ENCODE measurements at regions not wholly inside any gene's neighbourhood (a gene's known extent, or its start where the extent isn't known, plus 50 kb on each side); places are given as distances from the start of the nearest gene placed in this dataset.
A peak's percentile ranks its signal among the peaks of the same experiment; 100 is the strongest.

DNA sequence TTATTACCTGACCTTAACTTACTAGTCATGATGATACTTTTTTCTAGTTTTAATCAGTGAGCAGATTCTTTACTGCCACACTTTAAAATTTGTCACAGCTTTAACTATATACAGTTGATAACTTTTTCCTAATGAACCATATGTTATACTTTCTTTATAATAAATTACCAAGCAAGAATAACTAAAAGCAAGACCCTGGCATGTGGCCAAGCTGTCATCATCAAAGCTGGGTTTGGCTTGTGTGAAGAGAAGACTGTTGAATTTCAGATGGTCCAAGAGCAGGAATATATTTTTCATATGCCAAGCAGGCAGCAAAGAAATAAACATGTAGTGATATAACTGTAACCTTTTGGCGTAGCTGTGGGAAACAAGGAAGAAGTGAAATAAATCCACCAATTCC is 93.5 kb downstream of the PUS7L start:
- DNase-seq: no peak

DNA sequence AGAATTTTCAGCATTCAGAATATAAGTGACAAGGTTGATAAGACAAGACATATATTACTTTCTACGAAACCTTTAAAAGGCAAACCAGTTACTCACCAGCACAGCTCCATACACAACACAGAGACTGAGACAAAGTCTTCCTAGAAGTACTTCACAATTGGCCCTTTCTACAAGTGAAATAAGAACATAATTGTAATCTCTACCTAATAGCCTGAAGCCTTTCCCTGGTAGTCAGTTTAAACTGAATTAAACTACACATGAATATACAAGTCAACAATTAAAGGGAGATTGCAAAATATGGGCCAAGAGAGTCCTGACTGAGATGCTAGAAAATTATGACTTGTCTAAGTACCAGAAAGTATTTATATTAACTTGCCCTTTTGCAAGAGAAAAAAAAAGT is 95.9 kb downstream of the PUS7L start:
- DNase-seq: no peak

DNA sequence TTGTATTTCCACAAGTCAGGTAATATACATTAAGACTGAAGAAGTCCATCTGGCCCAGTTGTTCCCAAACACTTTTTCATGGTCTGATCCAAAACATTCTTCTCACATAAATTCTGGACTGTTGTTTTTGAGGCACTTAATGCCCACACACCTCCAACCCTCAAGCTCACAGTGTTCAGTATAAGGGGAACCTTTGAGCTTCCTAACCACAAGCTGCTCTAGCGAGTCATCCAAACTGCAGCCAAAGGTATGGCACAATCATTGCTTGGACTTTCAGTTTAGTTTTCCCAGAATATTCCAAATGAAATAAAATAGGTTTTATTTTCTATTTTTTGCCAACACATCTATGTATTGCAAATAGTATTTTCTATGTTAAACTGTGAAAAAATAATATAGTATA is 103.0 kb downstream of the PUS7L start:
- peak; percentile 2 for DNase-seq

DNA sequence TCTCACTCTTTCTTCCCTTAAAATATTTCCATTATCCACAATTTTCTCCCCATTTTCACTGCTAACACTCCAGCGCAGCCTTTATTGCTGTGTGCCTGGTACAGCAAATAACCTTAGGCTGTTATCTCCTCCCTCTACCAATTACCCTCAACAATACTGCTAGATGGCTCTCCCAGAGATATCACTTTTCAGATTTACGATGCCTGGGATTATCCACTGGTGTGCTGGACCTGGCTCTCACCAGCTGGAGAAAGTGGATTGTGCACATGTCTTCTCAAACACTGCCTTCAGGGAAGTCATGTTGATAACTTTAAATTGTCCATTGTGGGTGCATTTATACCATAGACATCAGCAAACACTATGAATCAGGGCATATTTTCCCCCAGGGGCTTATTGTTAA is 101.9 kb upstream of the ADAMTS20 start:
- no peak for DNase-seq

DNA sequence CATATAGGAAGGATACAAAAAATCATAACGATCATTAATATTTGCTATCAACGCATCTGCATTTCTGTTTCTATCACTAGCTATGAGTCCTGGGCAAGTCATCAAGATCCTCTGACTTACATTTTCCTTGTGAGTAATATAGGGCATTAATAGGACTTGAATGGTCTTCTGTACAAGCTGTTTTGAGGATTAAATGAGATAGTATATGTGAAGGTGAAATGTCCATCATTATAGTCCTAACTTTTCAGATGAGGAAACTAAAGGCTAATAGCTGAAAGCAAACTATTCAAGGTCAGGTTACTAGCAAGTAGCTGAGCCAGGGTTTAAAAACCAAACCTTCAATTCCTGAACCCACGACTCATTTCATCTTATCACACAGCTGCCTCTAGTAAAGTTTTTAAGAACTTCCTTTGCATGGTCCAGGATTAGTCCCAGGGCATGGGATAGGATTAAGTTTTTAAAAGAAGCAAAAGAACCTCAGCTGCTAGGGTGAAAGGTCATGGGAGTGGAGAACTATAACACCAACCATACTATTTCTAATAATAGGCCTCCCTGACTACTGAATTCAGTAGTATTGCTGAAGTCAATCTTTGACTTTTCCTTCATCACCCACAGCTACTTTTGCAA is 101.4 kb upstream of the ADAMTS20 start:
- DNase-seq: no peak

DNA sequence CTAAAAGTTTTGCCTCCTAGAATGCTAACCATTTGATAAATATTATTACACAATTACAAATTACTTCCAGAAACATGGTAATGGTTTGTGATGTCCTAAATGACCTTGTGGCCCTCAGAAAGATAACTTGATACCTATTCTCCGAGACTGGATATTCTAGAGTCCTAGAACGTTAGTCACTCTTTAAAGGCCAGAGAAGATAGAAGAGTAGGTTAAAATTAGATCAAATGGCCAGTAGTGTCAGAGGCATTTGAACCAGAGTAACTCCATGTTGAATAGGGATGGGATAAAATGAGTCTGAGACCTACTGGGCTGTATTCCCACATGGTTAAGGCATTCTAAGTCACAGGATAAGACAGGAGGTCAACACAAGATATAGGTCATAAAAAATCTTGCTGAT is 96.6 kb upstream of the ADAMTS20 start:
- DNase-seq: no peak

DNA sequence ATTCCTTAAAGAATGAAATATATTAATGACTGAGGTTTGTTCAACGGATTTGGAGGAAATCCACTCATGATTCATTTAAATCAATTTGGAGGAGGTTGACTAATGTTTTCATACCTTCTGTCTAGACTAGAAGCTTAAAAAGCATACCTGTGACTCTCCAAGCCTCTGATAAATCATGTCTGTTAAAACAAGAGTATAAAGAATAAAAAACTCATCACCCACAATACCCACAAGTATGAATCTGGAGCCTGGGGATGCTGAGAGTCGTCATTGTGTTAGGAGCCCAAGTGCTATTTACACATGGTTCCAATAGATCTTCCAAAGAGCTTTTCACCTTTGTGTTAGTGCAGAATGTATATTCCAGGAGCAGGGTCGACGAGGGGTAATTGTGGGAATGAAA is 86.8 kb upstream of the ADAMTS20 start:
- no peak for DNase-seq

DNA sequence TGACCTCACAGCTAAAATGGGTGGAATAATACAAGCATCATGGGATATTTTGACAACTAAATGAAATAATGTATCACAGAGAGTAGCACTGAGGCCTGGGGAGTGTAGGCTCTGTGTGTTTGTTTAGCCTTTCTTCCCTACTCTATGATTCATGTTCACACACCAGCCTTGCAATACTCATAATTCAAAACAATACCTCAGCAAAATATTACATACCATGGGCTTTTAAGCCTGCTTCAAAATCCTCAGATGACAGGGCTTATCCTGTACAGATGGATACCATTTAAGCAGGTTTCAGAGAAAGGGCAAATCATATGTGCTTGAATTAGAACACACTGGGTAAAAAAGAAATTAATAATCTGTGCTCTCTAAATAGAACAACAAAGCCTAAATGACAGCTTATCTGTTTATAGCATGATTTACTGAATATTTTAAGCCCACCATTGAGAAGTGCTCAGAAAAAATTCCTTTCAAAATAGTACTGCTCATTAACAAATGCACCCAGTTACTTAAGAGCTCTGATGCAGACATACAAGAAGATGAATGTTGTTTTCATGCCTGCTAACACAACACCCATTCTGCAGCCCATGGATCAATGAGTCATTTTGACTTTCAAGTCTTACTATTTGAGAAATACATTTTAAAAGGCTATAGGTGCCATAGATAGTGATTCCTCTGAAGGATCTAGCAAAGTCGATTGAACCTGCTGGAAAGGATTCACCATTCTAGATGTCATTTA is 84.9 kb upstream of the ADAMTS20 start:
- no peak for DNase-seq

DNA sequence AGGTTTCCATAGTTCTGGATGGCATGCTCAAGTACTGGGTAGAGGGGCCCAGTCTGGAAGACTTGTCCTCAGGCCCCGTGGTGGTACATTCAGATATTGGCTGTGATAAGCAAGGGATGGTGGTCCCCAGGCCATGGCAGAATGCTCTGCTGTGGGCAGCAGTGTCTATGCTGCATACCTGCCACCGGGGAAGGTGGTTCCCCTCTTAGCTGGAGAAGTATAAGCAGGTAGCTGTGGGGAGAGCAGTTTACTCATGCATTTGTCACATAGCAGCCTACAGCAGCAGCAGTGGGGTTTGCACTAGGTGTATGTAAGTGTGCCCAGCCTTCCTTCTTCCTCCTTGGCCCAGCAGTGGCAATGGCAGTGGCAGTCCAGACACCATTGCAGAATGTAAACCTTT is 69.3 kb upstream of the ADAMTS20 start:
- no peak for DNase-seq

DNA sequence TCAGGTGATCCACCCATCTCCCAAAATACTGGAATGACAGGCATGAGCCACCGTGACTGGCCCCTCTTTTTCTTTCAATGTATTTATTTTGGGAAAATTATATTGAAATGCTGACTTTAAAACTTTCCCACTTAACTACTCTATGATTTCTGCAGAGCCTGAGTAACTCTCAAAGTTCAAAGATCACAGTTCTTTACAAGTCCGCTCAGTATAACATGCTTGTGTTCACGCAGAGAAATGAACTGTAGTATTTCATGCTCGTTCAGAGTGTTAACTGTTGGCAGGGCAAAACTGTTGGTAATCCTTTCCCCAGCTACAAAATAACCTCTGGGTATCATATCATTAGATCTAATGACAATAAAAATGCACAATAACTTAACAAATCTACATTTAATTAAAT is 50.7 kb upstream of the ADAMTS20 start:
- no peak for DNase-seq
